Left ventricle myocardium inferior (tissue), 1 donor: ENCODE measurements at regions not wholly inside any gene's neighbourhood (a gene's known extent, or its start where the extent isn't known, plus 50 kb on each side); places are given as distances from the start of the nearest gene placed in this dataset.

Experiments
- DNase-seq: peaks from one replicate; pipeline ENCODE4 v3.0.0-alpha.2; 2020
- H3K27ac ChIP-seq: fragments of 200-600 bp; replicated peaks from 2 replicates; pipeline ENCODE4 v1.8.0; 2021
- H3K27me3 ChIP-seq: fragments of 200-600 bp; 2 replicates; pipeline ENCODE4 v1.8.0; 2021; ENCODE audit warnings: low read depth
- H3K36me3 ChIP-seq: fragments of 200-600 bp; 2 replicates; pipeline ENCODE4 v1.8.0; 2021
- H3K4me1 ChIP-seq: fragments of 200-600 bp; 2 replicates; pipeline ENCODE4 v1.8.0; 2021
- H3K4me3 ChIP-seq: fragments of 200-600 bp; 2 replicates; pipeline ENCODE4 v1.8.0; 2021; ENCODE audit warnings: mild to moderate bottlenecking, moderate library complexity
- H3K9me3 ChIP-seq: fragments of 200-600 bp; replicated peaks from 2 replicates; pipeline ENCODE4 v1.8.0; 2021
- intact Hi-C: fragments of 100-400 bp; cut with micrococcal nuclease; formaldehyde crosslinking; loops from one replicate; pipeline ENCODE4 v1.11.0; 2022
- TF ChIP-seq, protein P1 (sequence below): fragments of 200-600 bp; IDR thresholded peaks from 2 replicates; pipeline ENCODE4 v1.8.0; 2021; ENCODE audit warnings: antibody characterized with exemption, mild to moderate bottlenecking, borderline replicate concordance
- donor health status: DM: no; HTN: yes; CAD: no; lungs with severe emphysema.

DNA sequence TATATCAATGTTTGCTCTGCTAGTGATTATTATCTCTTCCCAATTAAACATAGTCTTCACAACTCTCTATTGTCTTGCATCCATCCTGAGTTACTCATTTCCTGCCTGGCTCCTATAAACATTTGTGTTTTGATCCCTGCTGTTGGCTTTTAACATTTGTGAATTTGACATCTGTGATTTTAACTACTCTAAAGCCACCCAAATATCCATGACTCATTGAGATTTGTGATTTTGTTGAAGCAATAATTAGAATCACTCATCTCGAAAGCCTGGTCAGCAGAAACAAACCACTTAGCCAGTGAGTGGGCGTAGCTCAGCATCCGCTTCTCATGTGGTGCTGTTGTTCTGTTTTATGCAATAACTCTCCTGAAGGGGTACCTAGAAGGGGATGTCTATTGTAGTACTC is 174.3 kb upstream of the ZBTB20 start:
- intact Hi-C loops, result loop anchor here (10.0 kb wide), 1 partner anchor 363 kb away; no protein-coding TSS in a partner anchor
- Histone ChIP-seq H3K27me3 (no peaks in the 10 kb centered on the region), H3K9me3 (no peaks in the 10 kb centered on the region), H3K4me3 (no peak overlapping the region), H3K36me3 (no peaks in the 10 kb centered on the region), H3K4me1 (no peaks in the 10 kb centered on the region), H3K27ac (no peak overlapping the region)
- TF ChIP-seq, protein P1, sequence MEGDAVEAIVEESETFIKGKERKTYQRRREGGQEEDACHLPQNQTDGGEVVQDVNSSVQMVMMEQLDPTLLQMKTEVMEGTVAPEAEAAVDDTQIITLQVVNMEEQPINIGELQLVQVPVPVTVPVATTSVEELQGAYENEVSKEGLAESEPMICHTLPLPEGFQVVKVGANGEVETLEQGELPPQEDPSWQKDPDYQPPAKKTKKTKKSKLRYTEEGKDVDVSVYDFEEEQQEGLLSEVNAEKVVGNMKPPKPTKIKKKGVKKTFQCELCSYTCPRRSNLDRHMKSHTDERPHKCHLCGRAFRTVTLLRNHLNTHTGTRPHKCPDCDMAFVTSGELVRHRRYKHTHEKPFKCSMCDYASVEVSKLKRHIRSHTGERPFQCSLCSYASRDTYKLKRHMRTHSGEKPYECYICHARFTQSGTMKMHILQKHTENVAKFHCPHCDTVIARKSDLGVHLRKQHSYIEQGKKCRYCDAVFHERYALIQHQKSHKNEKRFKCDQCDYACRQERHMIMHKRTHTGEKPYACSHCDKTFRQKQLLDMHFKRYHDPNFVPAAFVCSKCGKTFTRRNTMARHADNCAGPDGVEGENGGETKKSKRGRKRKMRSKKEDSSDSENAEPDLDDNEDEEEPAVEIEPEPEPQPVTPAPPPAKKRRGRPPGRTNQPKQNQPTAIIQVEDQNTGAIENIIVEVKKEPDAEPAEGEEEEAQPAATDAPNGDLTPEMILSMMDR, result no peak
- no peak for DNase-seq

DNA sequence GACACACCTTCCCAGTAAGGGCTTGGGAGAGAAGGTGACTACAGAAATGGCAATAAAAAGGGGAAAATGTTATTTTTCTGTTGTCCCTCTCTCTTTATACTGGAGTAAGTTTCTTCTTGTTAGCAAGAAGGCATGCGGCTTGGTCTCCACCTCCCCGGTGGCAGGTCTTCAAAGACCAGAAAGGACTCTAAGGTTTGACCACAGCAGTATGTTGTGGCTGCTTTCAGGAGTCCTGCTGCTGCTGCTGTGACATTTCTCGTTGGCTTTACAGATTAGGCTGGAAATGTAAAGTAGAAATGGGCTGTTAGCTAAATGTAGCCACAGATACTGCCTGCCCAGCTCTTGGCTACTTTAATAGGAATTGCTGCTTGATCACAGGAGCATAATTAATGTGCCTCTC is 175.8 kb upstream of the ZBTB20 start:
- no peaks in the 10 kb centered on the region for H3K27me3 ChIP-seq
- no peaks in the 10 kb centered on the region for H3K36me3 ChIP-seq
- DNase-seq, result no peak
- H3K4me1 ChIP-seq, result no peaks in the 10 kb centered on the region
- TF ChIP-seq, protein P1, result no peak
- no peak overlapping the region for H3K4me3 ChIP-seq
- no peak overlapping the region for H3K27ac ChIP-seq
- no peaks in the 10 kb centered on the region for H3K9me3 ChIP-seq
- intact Hi-C loops, result loop anchor here (10.0 kb wide), 1 partner anchor 362 kb away; no protein-coding TSS in a partner anchor

DNA sequence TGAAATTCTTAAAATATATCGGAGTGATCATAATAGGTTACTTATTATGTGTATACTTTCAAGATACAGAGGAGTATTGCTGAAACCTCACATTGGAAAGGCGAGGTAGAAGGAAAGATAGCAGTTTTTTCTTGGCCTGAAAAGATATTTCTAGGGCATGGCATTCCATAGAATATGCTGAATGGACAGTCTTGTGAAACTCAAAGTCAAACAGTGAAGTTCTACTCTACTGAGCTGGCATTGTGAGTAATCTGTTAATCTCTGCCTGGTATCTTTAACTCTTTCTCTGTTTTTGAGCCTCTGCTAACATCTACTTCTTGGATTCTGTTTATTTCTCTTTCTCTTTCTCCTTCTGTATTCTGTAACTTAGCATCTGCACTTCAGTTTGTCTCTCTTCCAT is 176.3 kb upstream of the ZBTB20 start:
- Histone ChIP-seq H3K9me3 (no peaks in the 10 kb centered on the region), H3K36me3 (no peaks in the 10 kb centered on the region), H3K4me3 (no peak overlapping the region), H3K27me3 (no peaks in the 10 kb centered on the region), H3K4me1 (no peaks in the 10 kb centered on the region), H3K27ac (no peak overlapping the region)
- DNase-seq, result no peak
- intact Hi-C loops, result loop anchor here (10.0 kb wide), 1 partner anchor 361 kb away; no protein-coding TSS in a partner anchor
- TF ChIP-seq, protein P1, result no peak

DNA sequence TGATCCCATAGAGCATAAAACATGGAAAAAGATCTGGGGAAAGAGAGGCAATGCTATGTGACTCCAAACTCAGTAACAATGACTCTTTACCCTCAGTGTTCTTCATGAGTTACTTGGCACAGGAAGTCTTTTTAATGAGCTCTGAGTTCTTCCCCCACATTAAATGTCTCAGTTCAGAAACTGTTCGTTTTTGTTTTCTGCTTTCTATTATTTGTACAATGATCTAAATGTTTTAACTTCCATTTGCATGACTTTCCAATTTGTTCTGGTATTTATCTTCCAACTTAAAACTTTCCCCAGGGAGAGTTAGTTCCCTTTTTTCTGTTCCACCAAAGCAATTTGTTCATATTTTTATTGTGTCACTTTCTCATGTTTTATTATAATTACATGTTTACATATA is 177.0 kb upstream of the ZBTB20 start:
- intact Hi-C loops, result loop anchor here (10.0 kb wide), 1 partner anchor 361 kb away; no protein-coding TSS in a partner anchor

DNA sequence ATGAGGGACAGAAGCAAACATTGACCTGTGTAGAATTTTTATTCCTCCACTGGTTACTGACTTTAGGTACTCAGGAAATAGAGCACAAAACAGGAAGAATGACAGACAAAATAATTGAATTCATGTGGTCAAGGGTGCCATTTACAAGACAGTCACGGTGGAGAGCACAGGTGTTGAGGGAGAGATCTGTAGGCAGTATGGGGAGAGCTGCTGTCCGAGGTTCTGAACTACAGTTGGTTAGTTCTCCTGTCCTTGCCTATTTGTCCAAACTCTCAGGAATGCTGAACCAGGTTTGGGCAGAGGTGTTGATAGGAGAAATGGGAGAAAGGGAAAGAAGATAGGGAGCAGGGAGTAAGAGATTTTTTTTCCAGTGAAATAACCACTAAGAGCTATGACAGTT is 178.5 kb upstream of the ZBTB20 start:
- DNase-seq, result no peak
- H3K4me3 ChIP-seq, result no peak overlapping the region
- intact Hi-C loops, result loop anchor here (10.0 kb wide), 1 partner anchor 359 kb away; no protein-coding TSS in a partner anchor

More for the DNA sequence above, 177.0 kb upstream of the ZBTB20 start:
- DNase-seq, result no peak
- H3K27ac ChIP-seq, result no peak overlapping the region
- no peaks in the 10 kb centered on the region for H3K4me1 ChIP-seq
- no peaks in the 10 kb centered on the region for H3K27me3 ChIP-seq
- TF ChIP-seq, protein P1, result no peak
- H3K4me3 ChIP-seq, result no peak overlapping the region
- H3K36me3 ChIP-seq, result no peaks in the 10 kb centered on the region
- H3K9me3 ChIP-seq, result no peaks in the 10 kb centered on the region

More for the DNA sequence above, 178.5 kb upstream of the ZBTB20 start:
- Histone ChIP-seq H3K9me3 (no peaks in the 10 kb centered on the region), H3K27me3 (no peaks in the 10 kb centered on the region), H3K4me1 (no peaks in the 10 kb centered on the region), H3K27ac (no peak overlapping the region), H3K36me3 (no peaks in the 10 kb centered on the region)
- TF ChIP-seq, protein P1, result no peak
